ENCODE measurements at regions not wholly inside any gene's neighbourhood (a gene's known extent, or its start where the extent isn't known, plus 50 kb on each side); places are given as distances from the start of the nearest gene placed in this dataset.

GRCh38 chr5:166977911-166978422 is 1313.5 kb upstream of the WWC1 start:
- Histone ChIP-seq H3K27me3 (ENCODE audit: control insufficient read depth, insufficient read depth, low read length, poor library complexity, severe bottlenecking) (peaks cover 4% of the 10 kb centered on the region), H3K9me3 (ENCODE audit: control insufficient read depth, low read length) (no peaks in the 10 kb centered on the region), H3K4me3 (ENCODE audit: insufficient read depth, low read depth, low read length) (peak overlapping the region; percentile 63), H3K27ac (ENCODE audit: insufficient read depth, low read depth, low read length, poor library complexity, severe bottlenecking) (no peak overlapping the region), H3K4me1 (ENCODE audit: control insufficient read depth, insufficient read depth, low read length) (no peaks in the 10 kb centered on the region), H3K36me3 (ENCODE audit: control insufficient read depth, insufficient read depth, low read length) (no peaks in the 10 kb centered on the region)
- WGBS, 2 experiments: 47 to 53% methylated on average over 7 of the region's 7 CpGs

GRCh38 chr5:166979307-166979895 is 1312.0 kb upstream of the WWC1 start:
- H3K9me3 ChIP-seq (ENCODE audit: control insufficient read depth, low read length): no peaks in the 10 kb centered on the region
- H3K27me3 ChIP-seq (ENCODE audit: control insufficient read depth, insufficient read depth, low read length, poor library complexity, severe bottlenecking): peaks cover 4% of the 10 kb centered on the region
- peak overlapping the region; percentile 11 for H3K27ac ChIP-seq (ENCODE audit: insufficient read depth, low read depth, low read length, poor library complexity, severe bottlenecking)
- H3K36me3 ChIP-seq (ENCODE audit: control insufficient read depth, insufficient read depth, low read length): no peaks in the 10 kb centered on the region
- H3K4me3 ChIP-seq (ENCODE audit: insufficient read depth, low read depth, low read length): peak overlapping the region; percentile 63
- peaks cover 7% of the 10 kb centered on the region for H3K4me1 ChIP-seq (ENCODE audit: control insufficient read depth, insufficient read depth, low read length)
- 1 to 2% methylated on average over 10 to 13 of the region's 13 CpGs for WGBS, 2 experiments

GRCh38 chr5:166980666-166981065 is 1310.8 kb upstream of the WWC1 start:
- Histone ChIP-seq H3K9me3 (ENCODE audit: control insufficient read depth, low read length) (no peaks in the 10 kb centered on the region), H3K36me3 (ENCODE audit: control insufficient read depth, insufficient read depth, low read length) (no peaks in the 10 kb centered on the region), H3K4me3 (ENCODE audit: insufficient read depth, low read depth, low read length) (peak overlapping the region; percentile 24), H3K4me1 (ENCODE audit: control insufficient read depth, insufficient read depth, low read length) (peaks cover 7% of the 10 kb centered on the region), H3K27me3 (ENCODE audit: control insufficient read depth, insufficient read depth, low read length, poor library complexity, severe bottlenecking) (peaks cover 4% of the 10 kb centered on the region), H3K27ac (ENCODE audit: insufficient read depth, low read depth, low read length, poor library complexity, severe bottlenecking) (no peak overlapping the region)
- WGBS, 2 experiments: no CpG with 5 or more reads among the region's 1 CpG

GRCh38 chr5:166982226-166982625 is 1309.2 kb upstream of the WWC1 start:
- Histone ChIP-seq H3K27me3 (ENCODE audit: control insufficient read depth, insufficient read depth, low read length, poor library complexity, severe bottlenecking) (peaks cover 4% of the 10 kb centered on the region), H3K27ac (ENCODE audit: insufficient read depth, low read depth, low read length, poor library complexity, severe bottlenecking) (no peak overlapping the region), H3K9me3 (ENCODE audit: control insufficient read depth, low read length) (no peaks in the 10 kb centered on the region), H3K4me3 (ENCODE audit: insufficient read depth, low read depth, low read length) (no peak overlapping the region), H3K36me3 (ENCODE audit: control insufficient read depth, insufficient read depth, low read length) (no peaks in the 10 kb centered on the region), H3K4me1 (ENCODE audit: control insufficient read depth, insufficient read depth, low read length) (peaks cover 7% of the 10 kb centered on the region)

- no peak overlapping the region for H3K4me3 ChIP-seq (ENCODE audit: insufficient read depth, low read depth, low read length)
- H3K36me3 ChIP-seq (ENCODE audit: control insufficient read depth, insufficient read depth, low read length): no peaks in the 10 kb centered on the region
- no peaks in the 10 kb centered on the region for H3K9me3 ChIP-seq (ENCODE audit: control insufficient read depth, low read length)
- H3K27ac ChIP-seq (ENCODE audit: insufficient read depth, low read depth, low read length, poor library complexity, severe bottlenecking): no peak overlapping the region
- no peaks in the 10 kb centered on the region for H3K27me3 ChIP-seq (ENCODE audit: control insufficient read depth, insufficient read depth, low read length, poor library complexity, severe bottlenecking)
- peaks cover 8% of the 10 kb centered on the region for H3K4me1 ChIP-seq (ENCODE audit: control insufficient read depth, insufficient read depth, low read length)
- WGBS, 2 experiments: 91 to 100% methylated on average over 1 of the region's 1 CpG
Observed at GRCh38 chr5:166991601-166992000, 1299.8 kb upstream of the WWC1 start.

- Histone ChIP-seq H3K36me3 (ENCODE audit: control insufficient read depth, insufficient read depth, low read length) (no peaks in the 10 kb centered on the region), H3K27ac (ENCODE audit: insufficient read depth, low read depth, low read length, poor library complexity, severe bottlenecking) (no peak overlapping the region), H3K4me3 (ENCODE audit: insufficient read depth, low read depth, low read length) (no peak overlapping the region), H3K9me3 (ENCODE audit: control insufficient read depth, low read length) (no peaks in the 10 kb centered on the region), H3K27me3 (ENCODE audit: control insufficient read depth, insufficient read depth, low read length, poor library complexity, severe bottlenecking) (no peaks in the 10 kb centered on the region), H3K4me1 (ENCODE audit: control insufficient read depth, insufficient read depth, low read length) (peaks cover 8% of the 10 kb centered on the region)
- WGBS, 2 experiments: 83 to 97% methylated on average over 2 of the region's 2 CpGs
Observed at GRCh38 chr5:166992108-166992507, 1299.3 kb upstream of the WWC1 start.

GRCh38 chr5:166992874-166993722 is 1298.3 kb upstream of the WWC1 start:
- WGBS, 2 experiments: 84 to 86% methylated on average over 11 of the region's 11 CpGs

GRCh38 chr5:166994226-166994625 is 1297.2 kb upstream of the WWC1 start:
- Histone ChIP-seq H3K36me3 (ENCODE audit: control insufficient read depth, insufficient read depth, low read length) (no peaks in the 10 kb centered on the region), H3K27me3 (ENCODE audit: control insufficient read depth, insufficient read depth, low read length, poor library complexity, severe bottlenecking) (no peaks in the 10 kb centered on the region), H3K27ac (ENCODE audit: insufficient read depth, low read depth, low read length, poor library complexity, severe bottlenecking) (no peak overlapping the region), H3K4me1 (ENCODE audit: control insufficient read depth, insufficient read depth, low read length) (peaks cover 8% of the 10 kb centered on the region), H3K9me3 (ENCODE audit: control insufficient read depth, low read length) (no peaks in the 10 kb centered on the region), H3K4me3 (ENCODE audit: insufficient read depth, low read depth, low read length) (no peak overlapping the region)
- 90 to 94% methylated on average over 3 of the region's 3 CpGs for WGBS, 2 experiments

More at GRCh38 chr5:166992874-166993722, 1298.3 kb upstream of the WWC1 start:
- Histone ChIP-seq H3K9me3 (ENCODE audit: control insufficient read depth, low read length) (no peaks in the 10 kb centered on the region), H3K4me1 (ENCODE audit: control insufficient read depth, insufficient read depth, low read length) (peaks cover 8% of the 10 kb centered on the region), H3K4me3 (ENCODE audit: insufficient read depth, low read depth, low read length) (no peak overlapping the region), H3K36me3 (ENCODE audit: control insufficient read depth, insufficient read depth, low read length) (no peaks in the 10 kb centered on the region), H3K27me3 (ENCODE audit: control insufficient read depth, insufficient read depth, low read length, poor library complexity, severe bottlenecking) (no peaks in the 10 kb centered on the region), H3K27ac (ENCODE audit: insufficient read depth, low read depth, low read length, poor library complexity, severe bottlenecking) (no peak overlapping the region)

- 95 to 100% methylated on average over 3 of the region's 3 CpGs for WGBS, 2 experiments
Observed at GRCh38 chr5:167001246-167001645, 1290.2 kb upstream of the WWC1 start.

GRCh38 chr5:167008705-167009104 is 1282.7 kb upstream of the WWC1 start:
- Histone ChIP-seq H3K27ac (ENCODE audit: insufficient read depth, low read depth, low read length, poor library complexity, severe bottlenecking) (no peak overlapping the region), H3K4me3 (ENCODE audit: insufficient read depth, low read depth, low read length) (no peak overlapping the region), H3K36me3 (ENCODE audit: control insufficient read depth, insufficient read depth, low read length) (no peaks in the 10 kb centered on the region), H3K9me3 (ENCODE audit: control insufficient read depth, low read length) (no peaks in the 10 kb centered on the region), H3K27me3 (ENCODE audit: control insufficient read depth, insufficient read depth, low read length, poor library complexity, severe bottlenecking) (no peaks in the 10 kb centered on the region), H3K4me1 (ENCODE audit: control insufficient read depth, insufficient read depth, low read length) (no peaks in the 10 kb centered on the region)
- 94 to 95% methylated on average over 10 of the region's 10 CpGs for WGBS, 2 experiments

More at GRCh38 chr5:167001246-167001645, 1290.2 kb upstream of the WWC1 start:
- H3K9me3 ChIP-seq (ENCODE audit: control insufficient read depth, low read length): no peaks in the 10 kb centered on the region
- no peaks in the 10 kb centered on the region for H3K36me3 ChIP-seq (ENCODE audit: control insufficient read depth, insufficient read depth, low read length)
- no peaks in the 10 kb centered on the region for H3K27me3 ChIP-seq (ENCODE audit: control insufficient read depth, insufficient read depth, low read length, poor library complexity, severe bottlenecking)
- no peak overlapping the region for H3K4me3 ChIP-seq (ENCODE audit: insufficient read depth, low read depth, low read length)
- no peak overlapping the region for H3K27ac ChIP-seq (ENCODE audit: insufficient read depth, low read depth, low read length, poor library complexity, severe bottlenecking)
- no peaks in the 10 kb centered on the region for H3K4me1 ChIP-seq (ENCODE audit: control insufficient read depth, insufficient read depth, low read length)

Measured in ectodermal cell (in vitro differentiated cells).